ENCODE measurements at regions not wholly inside any gene's neighbourhood (a gene's known extent, or its start where the extent isn't known, plus 50 kb on each side); places are given as distances from the start of the nearest gene placed in this dataset.
"Not testable (repeated sequence)": the region's sequence is repeated elsewhere in the genome, so short reads cannot be mapped to it uniquely, and the experiment has no call there.

DNA sequence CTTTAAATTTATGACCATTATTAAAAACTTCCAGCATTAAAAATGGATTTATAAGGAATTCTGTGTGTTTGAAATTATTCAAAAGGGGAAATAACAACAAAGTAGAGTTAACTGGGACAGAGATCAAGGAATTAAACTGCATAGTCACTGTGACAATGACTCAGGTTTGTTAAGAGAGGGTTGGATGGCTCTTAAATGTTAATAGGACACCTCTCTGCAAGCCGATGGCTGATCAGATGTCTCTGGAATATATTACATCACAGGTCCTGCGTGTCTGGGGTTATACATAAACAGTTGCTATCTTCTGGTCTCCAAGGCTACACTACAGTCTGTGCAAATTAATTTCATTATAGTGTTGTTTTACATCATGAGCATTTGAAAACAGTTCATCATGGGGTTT lies 574.3 kb downstream of the COL12A1 start:
- no peak for DNase-seq (ENCODE audit: low spot score)

DNA sequence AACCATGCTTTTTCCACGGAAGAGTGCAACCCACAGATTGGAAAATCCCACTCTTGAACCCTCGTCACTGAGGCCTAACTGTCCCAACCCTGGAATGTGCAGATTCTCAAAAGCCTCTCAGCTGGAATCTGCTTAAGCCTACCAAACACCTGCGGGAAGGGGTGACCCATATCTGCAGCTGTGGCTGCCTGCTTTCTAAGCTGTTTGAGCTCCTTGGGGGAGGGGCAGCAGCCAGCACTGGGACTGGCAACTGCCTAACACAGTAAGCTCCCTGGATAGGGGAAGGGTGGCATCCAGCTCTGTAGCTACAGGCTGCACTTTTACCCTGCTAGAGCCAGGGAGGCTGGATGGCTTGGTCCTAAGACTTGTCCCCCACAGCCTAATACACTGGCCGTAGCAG lies 579.6 kb downstream of the COL12A1 start:
- no peak for DNase-seq (ENCODE audit: low spot score)

DNA sequence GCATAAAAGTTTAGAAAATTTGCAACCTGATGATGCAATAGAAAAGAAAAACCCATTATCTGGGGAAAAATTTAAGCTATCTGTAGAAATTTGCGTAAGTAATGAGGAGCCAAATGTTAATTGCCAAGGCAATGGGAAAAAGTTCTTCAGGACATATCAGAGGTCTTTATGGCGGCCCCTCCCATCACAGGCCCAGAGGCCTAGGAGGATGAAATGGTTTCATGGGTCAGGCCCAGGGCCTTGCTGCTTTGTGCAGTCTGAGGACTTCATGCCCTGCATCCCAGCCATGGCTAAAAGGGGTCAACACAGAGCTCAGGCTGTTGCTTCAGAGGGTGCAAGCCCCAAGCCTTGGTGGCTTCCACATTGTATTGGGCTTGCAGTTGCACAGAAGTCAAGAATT lies 582.8 kb downstream of the COL12A1 start:
- DNase-seq (ENCODE audit: low spot score): no peak

DNA sequence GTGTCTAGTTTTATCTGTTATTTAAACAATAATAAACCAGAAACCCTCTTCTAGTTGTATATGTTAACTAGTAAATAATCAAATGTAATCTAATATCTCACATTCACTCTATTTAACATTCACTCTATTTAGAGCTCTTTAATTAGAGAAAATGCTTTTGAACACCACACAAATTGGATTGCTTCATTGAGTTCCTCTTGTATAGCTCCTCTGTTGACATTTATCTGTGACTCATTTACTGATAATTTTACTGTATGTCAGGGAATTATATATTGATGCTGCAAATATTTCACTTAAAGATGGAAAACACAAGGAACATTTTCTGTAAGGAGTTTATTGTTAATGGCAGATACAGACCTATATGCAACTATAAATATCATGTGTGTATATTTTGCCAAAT lies 594.6 kb downstream of the COL12A1 start:
- DNase-seq (ENCODE audit: low spot score): no peak

DNA sequence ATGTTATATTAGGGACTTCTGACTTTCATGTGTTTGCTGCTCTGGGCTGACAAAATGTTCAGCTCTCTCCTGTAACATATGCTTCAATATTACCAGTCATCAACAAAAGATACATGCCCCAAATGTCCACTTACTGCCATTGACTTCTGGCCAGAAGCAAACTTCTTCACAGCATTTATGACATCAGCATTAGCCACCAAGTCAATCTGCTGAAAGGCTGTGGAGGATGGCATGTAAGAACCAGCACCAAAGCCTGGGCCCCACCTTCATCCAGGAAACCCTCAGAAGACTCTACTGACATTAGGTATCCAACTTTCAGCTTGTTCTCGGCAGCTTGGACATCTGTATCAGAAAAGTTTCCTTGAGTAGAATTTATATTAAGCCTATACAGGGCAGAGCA lies 595.5 kb downstream of the COL12A1 start:
- no peak for DNase-seq (ENCODE audit: low spot score)

DNA sequence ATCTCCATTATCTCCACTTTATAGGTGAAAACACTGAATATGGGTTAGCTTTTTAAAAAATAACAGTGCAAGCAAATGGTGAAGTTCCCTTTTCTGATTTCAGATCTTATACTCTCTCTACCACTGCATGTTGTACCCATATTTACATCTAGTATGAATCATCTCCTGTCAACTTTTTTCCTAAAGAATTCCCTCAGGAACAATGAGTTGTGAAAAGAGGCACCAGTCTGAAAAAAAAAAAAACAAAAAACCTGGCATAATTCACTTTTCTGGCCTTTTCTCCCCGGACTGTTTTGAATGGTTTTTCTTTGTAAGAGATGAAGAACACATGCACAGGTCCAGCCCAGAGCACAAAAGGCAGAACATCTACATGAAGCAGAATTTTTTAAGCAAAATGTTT lies 596.0 kb downstream of the COL12A1 start:
- DNase-seq (ENCODE audit: low spot score): no peak

DNA sequence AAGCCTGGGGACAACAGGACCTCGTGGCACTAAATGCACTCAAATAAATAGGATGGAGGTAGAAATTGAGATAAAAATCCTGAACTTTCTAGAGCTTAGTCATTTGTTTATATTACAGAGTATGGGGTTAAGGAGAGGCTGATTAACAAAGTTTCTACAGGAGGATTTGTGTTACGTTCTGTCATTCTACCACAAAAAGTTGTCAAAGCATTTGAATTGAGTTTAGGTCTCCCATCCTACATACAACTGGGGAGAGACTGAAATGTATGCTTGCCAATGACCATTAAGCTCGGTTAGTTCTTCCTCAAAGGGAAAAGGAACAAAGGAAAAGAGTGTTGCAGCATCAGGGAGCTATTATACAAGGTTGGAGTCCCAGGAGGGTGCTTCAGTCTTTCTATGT lies 597.9 kb downstream of the COL12A1 start:
- no peak for DNase-seq (ENCODE audit: low spot score)

DNA sequence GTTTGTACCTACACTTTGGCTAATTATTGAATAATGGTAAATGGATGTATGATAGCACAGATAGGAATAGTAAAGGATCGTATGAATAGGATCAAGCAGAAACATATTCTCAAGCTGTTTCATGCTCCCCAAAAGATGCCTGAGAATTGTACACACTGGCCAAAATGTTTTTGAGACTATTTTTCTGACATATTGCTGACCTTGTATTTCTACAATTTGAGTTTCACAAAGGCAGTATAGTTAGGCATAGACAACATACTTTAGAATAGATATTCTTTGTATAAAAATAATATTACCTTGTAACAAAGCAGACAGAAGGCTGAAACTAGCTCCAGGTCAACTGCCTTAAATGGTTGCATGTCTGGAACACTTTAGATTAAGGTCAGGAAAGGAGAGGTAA lies 598.4 kb downstream of the COL12A1 start:
- no peak for DNase-seq (ENCODE audit: low spot score)

DNA sequence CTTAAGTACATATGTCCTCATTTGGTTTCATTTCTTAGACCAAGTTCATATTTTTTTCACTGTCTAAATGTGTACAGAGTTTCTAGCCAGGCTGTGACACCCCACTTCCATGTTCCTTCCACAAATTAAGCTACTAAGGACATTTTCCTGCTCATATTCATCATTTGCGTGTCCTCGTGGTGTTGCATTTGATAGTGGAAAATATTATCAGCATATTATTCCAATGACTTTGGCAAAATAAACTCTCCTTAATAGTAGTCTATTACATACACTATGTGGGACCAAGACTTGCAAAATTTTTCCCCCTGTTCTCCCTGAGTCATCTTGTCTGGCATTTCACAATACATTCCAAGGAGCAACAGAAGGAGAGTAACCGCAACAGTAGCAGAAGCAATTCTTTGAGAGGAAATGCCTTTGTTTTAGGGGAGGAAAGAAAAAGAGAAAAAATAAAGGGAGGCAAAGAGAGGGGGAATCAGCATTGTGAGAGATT lies 599.2 kb downstream of the COL12A1 start:
- no peak for DNase-seq (ENCODE audit: low spot score)

DNA sequence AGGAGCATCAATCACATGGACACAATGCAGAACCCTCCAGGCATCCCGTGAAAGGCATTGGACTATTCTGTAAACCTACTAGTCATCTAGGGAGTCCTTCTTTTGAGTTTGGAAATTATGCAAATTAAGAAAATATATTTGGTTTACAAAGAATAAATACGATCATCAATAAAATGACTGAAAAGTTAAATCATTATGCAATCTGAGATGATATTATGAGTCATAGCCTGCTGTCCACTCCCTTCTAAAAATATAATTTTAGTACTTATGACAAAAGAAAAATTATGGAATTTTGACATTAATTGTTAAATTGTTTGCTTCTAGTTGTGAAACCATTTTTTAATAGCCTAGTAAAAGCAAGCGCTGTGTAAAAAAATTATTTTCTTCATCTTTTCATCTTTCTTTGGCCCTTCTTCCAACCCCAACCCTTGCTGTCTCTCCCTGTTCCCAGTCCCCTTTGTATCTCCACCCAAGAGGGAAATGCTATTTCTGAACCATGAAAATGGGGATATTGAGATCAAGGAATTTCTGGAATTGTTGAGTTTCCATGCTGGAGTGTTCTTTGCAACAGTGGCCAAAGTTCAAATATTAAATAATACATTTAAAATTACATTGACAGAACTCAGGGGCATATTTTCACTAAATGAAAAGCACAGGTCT lies 599.8 kb downstream of the COL12A1 start:
- DNase-seq (ENCODE audit: low spot score): no peak

DNA sequence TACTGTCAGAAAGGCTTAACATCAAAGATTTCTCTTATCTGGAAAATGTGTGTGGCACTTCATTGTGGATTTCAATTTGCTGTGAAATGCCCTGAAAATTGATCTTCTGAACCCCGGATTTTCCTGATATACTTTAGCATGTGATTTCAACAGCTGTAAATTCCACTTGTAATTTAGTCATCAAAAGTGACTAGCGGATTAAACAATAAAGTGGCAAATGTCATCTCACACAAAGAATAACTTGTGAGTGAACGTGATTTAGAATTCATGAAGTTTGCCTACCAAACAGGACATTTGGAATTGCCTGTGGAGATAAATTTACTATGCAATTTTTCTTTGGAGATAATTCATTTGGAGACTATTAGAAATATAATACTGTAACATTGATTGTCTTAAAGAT lies 601.6 kb downstream of the COL12A1 start:
- DNase-seq (ENCODE audit: low spot score): no peak

DNA sequence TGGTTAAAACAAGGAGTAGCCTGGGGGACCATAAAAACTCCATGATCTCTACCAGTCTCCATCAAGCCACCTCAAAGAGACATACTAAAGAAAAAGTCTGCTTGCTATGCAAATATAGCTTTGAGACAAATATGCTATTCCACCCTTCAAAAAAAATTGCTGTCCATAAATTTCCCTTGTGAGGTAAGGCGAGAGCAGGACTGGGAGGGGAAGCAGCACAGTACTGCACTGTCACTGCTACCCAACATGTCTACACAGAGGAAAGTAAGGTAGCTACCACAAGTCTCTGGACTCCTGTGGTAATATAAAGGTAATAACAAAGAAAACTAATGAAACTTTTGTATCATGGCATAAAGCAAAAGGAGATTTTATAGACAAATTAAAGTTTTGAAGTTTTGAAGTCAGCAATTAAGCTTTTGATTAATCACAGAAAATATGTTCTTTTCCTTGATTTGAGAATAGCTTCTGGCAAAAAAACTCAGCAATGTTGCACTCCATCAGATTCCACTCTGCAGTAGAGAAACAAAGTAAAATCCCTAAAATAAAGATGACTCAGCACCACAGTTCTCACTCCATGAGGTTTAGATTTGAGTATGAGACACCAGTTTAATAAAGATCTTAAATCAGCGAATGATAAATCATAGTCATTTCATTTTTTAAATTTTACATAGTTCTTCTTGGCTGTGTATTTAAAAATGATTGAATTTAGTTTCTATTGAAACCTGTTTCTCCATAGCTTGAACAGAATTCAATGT lies 602.4 kb downstream of the COL12A1 start:
- no peak for DNase-seq (ENCODE audit: low spot score)

DNA sequence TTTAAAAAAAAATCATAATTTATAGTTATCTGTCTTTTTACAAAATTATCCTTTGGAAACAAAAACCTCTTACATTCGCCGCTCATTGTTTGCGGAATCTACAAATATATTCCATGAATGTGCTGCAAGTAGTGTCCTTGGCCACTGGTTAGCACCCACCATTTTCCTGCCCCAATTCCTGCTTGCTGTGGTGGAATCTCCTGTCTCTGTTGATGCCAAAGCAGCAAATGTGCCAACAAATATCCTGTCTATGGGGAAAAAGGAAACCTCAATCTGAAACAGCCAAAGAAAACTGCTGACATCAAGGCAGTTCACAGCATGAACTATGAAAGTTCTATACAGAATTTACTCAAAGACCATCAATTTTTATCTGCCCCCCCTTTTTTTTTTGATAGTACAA lies 603.6 kb downstream of the COL12A1 start:
- no peak for DNase-seq (ENCODE audit: low spot score)

DNA sequence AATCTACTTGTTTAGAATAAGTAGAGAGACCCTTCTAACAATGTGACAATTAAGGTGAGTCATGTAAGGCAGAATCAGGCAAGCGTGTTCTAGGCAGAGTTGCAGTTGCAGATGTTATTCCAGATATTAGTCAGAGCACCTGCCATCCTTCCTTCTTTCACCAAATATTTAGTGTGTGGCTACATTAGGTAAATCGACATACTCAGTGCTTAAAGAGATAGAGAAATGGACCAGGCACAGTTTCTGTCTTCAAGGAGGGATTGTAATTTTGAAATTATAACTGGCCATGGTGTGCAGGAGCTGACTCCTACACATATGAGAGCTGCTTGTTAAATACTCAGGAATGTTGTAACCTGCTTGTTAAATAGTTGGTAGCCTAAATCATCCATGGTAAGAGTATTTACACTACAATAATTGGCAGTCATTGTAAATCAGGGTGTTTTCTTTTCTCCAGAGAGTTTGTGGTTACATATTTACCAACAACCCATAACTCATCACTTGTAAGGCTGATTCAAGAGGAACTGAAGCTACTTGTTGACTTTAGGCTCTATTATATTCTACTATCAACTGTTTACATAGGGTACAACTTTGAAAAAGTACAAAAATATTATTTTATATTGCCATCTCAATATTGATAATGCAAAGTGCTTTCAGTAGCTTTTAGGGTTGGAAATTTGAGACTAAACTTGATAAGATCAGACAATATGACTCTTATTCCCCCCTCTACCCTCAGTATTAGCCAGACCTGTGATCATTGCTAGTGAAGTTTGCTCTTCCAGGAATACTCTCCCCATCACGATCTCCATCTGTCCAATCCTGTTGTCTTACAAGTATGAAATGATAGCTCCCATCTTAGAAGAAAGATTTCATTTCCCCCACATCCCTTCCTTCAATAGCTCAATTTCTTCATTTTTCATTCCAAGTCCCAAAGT lies 607.1 kb downstream of the COL12A1 start:
- DNase-seq (ENCODE audit: low spot score): peak; percentile 50

DNA sequence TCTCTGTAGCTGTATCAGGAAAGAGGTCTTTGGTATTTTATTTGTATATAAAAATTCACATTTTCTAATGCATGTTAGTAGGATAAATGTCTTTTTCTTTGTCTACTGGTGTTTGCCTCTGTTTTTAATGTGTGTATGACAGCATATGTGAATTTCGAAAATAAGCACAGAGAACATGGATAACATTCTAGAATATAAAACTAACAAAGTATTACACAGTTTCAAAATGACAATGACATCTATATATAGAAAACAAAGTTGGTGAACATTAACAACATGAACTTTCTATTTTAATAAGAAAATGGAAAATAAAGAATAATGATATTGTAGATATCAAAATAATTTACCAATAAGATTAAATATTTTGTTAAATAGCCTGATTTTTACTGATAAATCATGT lies 608.0 kb downstream of the COL12A1 start:
- no peak for DNase-seq (ENCODE audit: low spot score)

DNA sequence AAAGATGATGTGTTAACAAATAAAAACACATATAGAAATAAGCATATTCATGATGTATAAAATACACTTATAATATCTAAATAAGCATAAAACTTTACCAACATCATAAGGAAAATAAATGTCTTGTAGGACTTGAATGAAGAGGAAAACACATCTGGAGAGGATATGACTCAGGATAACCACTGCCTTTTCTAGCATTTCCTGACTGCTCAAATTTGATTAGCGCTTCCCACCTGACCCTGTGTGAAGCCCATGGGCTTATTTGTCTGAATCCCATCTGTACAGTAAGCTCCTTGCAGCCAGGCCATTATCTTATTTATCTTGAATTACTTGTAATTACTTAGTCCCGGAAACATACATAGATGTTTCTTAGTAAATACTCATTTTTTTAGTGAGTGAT lies 608.6 kb downstream of the COL12A1 start:
- DNase-seq (ENCODE audit: low spot score): no peak

DNA sequence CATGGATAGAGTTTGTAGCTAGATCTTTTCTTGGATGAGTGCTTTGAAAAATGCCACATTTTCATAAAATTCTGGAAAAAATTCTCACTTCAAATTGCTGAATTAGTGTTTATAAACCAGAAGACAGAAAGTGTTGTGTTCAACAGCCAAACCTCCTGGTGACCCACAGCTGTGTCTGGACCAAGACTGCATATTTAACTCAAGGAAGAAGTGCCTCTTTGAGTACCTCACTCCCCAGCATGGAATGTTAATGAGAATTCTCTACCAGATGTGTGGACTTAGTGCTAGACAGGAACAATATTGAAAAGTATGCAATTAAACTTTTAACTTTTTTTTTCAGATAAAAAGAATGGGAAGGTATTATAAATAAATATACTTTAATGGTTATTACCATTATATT lies 609.3 kb downstream of the COL12A1 start:
- no peak for DNase-seq (ENCODE audit: low spot score)

DNA sequence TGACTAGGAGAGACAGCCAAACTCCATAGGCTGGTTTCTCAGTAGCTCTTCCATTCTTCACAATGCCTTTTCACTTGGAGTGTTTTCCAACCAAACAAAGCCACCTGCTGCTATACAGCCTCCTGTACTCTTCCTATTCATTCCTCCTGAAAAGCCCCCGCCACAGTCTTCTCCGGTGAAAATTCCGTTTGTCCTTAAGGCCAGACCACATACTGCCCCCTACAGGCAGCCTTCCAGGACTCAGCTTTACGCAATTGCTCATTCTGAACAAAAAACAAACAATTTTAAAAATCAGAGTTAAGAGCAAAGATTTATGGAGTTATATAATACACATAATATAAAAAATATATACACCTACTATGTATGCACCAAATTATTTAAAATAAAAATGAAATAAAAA lies 611.5 kb downstream of the COL12A1 start:
- DNase-seq (ENCODE audit: low spot score): not testable (repeated sequence)

DNA sequence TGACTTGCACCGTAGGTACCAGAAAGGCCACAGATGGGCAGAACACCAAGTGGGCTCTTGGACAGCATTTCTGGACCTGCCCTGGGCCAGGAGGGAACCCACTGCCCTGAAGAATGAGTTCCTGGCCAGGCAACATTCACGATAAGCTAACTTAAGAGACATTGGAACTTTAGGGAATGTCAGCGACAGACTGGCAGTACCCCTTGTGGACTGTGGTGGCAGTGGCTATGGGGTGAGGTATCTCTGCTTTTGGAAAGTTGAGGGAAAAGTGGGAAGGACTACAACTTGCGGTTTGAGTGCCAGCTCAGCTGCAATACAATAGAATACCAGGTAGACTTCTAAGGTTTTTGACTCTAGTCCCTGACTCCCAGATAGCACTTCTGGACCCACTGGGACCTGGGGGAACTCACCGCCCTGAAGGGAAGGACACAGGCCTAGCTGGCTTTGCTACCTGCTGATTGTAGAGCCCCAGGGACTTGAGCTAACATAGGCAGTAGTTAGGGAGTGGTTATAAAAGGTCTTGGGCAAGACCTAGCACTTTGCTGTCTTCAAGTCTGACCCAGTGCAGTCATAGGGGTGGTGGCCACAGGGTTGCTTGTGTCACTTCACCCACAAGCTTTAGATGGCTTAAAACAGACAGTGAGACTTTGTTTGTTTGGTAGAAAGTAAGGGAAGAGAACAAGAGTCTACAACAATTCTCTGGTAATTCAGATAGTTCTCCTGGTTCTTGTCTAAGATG lies 617.6 kb downstream of the COL12A1 start:
- no peak for DNase-seq (ENCODE audit: low spot score)

DNA sequence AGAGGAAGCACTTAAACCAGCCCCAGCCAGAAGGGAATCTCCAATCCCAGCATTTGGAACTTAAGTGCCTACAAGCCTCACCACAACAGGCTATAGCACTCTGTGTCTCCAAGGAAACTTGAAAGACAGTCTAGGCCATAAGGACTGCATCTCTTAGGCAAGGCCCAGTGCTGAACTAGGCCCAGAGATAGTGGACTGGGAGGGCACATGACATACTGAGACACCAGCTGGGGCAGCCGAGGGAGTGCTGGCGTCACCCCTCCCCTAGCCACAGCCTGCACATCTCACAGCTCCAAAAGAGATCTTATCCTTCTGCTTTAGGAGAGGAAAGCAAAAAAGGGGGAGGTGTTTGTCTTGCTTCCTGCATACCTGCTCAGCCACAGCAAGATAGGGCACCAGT lies 618.5 kb downstream of the COL12A1 start:
- DNase-seq (ENCODE audit: low spot score): no peak

DNA sequence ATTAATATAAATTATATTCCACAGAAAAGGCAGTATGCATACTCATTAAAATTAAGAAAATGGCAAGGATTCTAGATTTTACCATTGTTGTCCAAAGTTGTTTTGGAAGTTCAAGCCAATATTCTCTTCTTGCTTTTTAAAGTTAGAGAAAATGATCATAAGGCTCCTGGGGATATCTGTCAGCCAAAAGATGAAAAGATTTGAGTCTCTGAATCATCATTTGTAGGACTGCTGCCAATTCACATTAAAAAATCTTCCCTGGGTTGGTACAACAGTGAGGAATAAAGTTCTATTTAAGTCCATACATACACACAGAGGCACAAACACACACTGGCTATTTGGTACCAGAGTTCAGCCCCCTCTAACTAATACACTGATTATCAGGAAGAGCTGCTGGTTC lies 620.1 kb downstream of the COL12A1 start:
- no peak for DNase-seq (ENCODE audit: low spot score)

DNA sequence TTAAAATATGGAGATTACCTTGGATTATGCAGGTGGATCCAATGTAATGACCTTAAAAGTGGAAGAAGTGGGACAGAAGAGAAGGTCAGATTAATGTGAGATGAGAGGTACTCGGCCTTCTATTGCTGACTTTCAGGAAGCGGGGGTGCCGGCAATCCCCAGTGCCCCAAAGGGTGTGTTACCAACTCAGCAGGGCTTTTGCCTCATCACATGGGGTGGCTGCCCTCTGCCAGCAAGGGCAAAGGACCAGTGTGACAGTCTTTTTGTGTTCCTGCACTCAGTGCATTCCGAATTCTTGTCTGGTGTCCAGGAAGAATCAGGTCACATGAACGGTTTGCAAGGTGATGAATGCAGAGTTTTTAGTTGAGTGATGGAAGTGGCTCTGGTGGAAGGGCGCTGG lies 624.2 kb downstream of the COL12A1 start:
- DNase-seq (ENCODE audit: low spot score): no peak

Measured in activated CD4-positive, alpha-beta T cell treated with anti-CD3 and anti-CD28 coated beads, Interleukin-2, Interleukin-4, amounts not matched to agents 100 ng/mL and 50 ng/mL, durations not matched to agents 16 hours and 8 hours (primary cell).